ENCODE measurements at regions not wholly inside any gene's neighbourhood (a gene's known extent, or its start where the extent isn't known, plus 50 kb on each side); places are given as distances from the start of the nearest gene placed in this dataset.

DNA sequence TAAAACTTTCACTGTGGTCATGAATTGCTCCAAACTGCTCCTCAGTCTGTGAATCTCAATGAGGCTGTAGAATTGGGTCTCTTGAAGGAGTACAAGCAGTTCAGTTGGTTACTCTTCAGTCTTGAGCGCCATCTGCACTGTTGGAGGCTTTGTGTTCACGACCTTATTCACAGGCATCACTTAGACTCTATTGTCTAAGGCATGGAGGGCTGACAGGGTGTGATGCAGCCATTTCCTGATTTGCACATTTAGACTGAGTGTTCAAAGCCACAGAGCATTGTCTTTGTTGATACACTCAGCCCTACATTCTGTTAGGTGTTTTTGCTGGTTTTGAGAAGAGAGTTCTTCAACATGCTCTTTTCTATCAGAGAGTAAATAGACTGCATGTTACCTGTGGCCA, 355.9 kb upstream of the RIOK2 start:
- DNase-seq (ENCODE audit: low read depth in 4 of 4, low spot score in 3 of 4): no peak

DNA sequence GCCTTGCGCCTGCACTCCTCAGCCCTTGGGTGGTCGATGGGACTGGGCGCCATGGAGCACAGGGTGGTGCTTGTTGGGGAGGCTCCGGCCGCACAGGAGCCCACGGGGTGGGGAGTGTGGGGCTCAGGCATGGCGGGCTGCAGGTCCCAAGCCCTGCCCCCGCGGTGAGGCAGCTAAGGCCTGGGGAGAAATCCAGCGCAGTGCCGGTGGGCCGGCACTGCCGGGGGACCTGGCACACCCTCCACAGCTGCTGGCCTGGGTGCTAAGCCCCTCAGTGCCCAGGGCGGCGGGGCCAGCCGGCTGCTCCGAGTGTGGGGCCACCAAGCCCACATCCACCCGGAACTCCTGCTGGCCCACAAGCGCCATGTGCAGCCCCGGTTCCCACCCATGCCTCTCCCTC, 358.8 kb upstream of the RIOK2 start:
- no peak for DNase-seq (ENCODE audit: low read depth in 4 of 4, low spot score in 3 of 4)

DNA sequence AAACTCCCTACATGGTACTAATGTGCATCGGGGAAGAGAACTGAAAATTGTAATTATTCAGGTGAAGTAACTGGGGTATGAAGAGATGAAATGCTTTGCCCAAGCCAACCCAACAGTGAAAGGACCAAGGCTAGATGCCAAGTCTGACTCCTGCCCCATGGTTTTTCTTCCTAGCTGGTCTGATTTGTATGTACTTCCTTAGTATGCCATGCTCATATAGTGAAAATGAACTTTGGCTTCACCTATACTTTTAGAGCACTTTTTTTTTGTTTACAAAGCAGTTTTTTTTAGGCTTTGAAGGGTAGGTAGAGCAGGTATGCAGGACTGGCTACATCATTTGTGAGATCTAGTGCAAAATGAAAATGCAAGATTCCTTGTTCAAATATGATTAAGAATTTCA, 359.4 kb upstream of the RIOK2 start:
- no peak for DNase-seq (ENCODE audit: low read depth in 4 of 4, low spot score in 3 of 4)

DNA sequence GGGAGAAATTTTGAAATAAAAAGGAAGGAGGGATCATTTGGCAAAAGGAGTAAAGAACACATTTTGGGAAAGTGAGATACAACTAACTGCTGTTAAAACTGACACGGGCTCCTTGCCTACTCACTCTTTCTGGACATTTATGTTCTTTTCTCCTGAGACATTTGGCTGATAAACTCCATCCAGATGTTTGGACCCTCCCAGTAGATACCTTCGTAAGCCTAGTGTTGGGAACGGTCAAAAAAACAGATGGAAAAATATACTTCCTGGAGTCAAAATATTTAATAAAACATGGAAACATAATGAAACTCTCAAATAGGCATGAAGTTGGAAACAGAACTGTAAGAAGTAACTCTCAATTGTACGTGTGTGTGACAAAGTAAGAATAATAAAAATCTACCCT, 360.1 kb upstream of the RIOK2 start:
- no peak for DNase-seq (ENCODE audit: low read depth in 4 of 4, low spot score in 3 of 4)

DNA sequence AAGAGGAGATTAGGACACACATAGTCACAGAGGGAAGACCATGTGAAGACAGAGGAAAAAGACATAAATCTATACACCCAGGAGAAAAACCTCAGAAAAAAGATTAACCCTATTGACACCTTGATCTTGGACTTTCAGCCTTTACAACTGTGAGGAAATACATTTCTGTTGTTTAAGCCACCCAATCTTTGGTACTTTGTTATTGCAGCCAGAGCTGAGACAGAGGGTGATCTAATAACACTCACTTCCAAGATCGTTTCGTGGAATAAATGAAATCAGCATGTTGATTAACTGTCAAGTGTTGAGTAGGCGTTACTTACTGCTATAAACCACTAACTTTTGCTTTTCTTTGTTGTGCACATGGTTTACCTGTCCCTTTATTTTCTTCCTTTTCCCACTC, 361.2 kb upstream of the RIOK2 start:
- DNase-seq (ENCODE audit: low read depth in 4 of 4, low spot score in 3 of 4): no peak

DNA sequence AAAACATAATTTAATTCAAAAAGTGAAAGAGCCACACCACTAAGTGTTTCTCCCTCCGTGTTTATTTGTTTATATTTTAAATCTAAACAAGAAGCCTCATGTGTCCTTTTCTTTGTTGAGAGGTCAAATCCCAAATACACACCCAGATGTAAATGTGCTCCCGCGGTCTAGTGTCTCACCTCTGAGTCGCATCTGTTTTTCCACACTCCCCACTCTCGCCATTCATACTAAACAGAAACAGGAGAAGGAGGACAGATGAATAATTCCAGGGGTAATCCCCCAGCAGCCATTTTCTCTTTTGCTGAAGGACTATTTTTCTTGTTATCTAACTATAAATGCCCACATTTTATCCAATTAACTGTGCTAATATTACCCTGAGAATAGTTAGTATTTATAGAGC, 361.6 kb upstream of the RIOK2 start:
- no peak for DNase-seq (ENCODE audit: low read depth in 4 of 4, low spot score in 3 of 4)

DNA sequence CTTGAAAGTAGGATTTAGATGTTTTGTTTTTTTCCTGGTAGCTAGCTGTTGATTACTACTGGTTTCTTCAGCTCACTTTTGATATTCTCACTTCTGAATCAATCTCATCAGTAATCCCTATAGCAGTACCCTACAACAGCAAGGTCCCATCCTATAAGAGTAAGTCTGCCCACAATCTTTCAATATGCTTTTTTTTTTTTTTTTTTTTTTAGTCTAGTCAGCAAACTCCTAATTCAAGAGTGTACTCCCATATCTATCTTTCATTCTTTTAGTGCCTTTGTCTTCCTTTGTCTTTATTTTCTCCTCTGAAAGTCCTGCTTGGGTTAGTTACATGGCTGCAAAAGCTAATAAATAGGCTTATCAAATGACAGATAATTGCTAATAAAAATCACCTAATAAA, 362.4 kb upstream of the RIOK2 start:
- DNase-seq (ENCODE audit: low read depth in 4 of 4, low spot score in 3 of 4): no peak

DNA sequence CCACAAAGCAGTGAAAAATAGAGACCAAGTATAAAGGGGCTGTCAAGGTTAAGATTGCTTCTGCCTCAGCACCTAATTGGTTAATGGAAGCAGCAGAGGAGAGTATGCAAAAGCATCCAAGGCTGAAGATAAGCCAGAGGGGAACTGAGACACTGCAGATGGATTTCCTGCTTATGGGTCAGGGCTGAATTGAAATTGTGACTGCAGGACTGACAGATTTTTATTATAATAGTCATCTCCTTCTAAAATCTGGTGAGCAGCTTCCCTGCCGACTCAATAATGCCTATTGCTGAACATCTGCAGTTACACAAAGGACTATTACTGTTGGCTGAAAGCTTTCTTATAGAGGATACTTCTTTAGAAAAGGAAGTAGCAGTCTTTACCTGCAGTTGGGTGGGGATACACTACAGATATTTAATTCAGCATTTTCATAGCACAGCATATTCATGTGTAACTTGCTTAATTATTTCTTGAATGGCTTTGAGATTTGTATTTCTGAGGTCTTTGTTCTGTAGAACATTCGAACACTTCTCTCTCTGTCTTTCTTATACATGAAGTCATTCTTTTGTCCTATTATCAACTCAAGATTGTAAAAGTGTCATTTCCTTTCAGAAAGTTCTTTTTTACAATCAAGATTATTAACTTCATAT, 363.0 kb upstream of the RIOK2 start:
- DNase-seq (ENCODE audit: low read depth in 4 of 4, low spot score in 3 of 4): no peak

DNA sequence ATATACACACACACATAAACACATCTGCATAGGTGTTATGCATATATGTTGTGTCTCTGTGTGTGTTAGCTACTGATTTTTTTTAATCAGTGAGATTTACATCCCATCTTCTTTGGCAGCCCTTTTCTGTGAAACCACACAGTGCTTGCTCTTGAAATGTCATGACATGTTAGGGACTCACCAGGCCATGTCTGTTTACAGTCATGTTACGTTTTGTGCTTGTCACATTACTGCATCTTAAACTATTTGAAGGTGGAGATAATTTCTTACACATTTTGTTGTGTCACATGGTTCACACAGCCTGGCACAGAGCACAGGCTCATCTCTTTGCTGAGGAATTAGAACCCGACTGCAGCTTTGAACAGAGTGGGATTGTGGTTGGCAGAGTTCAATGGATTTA, 364.4 kb upstream of the RIOK2 start:
- no peak for DNase-seq (ENCODE audit: low read depth in 4 of 4, low spot score in 3 of 4)

DNA sequence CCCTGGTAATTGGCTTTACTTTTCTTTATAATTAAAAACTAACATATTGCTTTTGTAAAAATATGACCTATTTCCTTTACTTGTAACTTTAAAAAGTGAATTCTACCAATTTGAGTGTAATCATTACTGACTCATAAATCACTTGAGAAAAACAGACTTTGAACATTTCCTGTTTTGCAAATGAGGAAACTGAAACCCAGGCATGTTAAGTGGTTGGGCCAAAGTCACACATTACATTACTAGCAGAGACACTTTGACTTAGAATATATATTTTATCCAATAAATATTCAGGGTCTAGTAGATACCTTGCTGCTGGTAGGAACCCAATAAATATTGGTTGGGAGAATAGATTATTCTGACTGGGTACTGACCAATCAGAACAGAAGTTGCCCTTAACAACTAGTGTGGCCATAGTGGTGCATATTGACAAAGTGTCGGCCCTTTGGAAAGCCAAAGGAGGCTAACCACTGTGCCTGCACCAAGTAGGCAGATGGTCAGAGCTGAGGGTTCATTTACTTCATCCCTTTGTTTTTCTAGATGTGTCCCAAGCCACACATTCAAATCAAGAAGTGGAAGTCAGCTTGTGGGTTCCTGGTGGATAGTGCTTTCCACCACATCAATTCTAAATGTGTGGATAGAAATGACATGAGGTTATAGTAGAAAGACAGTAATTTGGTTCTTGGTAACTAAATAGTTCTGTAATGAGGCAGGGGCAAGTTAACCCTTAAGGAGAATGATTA, 365.1 kb upstream of the RIOK2 start:
- no peak for DNase-seq (ENCODE audit: low read depth in 4 of 4, low spot score in 3 of 4)

DNA sequence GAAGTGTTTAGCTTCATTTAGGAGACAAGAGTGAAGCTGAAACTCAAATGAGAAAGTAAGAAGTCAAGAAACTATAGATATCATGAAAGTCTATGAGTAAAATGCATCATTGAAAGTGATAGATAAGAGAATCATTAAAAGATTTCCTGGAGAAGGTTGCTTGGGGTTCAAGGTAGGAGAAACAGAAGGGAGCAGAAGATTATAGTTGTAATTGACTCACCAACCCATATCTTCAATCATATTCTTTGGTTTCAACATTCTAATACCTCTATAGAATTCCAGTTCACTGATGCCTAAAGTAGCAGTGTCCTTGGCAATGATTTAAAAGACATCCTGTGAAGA, 365.7 kb upstream of the RIOK2 start:
- no peak for DNase-seq (ENCODE audit: low read depth in 4 of 4, low spot score in 3 of 4)

DNA sequence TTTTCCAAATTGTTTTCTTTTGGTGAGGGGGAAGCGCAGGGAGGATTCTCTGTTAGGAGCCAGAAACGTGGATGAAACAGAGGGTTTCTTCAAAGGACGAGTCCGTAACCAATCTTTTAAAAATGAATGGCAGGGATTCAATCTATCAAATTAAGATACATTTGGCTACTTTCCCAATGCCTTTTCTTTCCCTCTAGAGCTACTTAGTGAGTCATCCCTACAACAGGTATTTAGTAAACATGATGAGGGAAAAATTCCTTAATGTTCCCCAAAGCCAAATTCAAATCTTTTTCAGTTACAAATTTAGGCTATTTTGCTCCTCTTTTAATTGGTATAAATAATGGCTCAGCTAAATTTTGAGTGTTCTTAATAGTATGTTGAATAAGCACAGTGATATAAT, 366.4 kb upstream of the RIOK2 start:
- no peak for DNase-seq (ENCODE audit: low read depth in 4 of 4, low spot score in 3 of 4)

DNA sequence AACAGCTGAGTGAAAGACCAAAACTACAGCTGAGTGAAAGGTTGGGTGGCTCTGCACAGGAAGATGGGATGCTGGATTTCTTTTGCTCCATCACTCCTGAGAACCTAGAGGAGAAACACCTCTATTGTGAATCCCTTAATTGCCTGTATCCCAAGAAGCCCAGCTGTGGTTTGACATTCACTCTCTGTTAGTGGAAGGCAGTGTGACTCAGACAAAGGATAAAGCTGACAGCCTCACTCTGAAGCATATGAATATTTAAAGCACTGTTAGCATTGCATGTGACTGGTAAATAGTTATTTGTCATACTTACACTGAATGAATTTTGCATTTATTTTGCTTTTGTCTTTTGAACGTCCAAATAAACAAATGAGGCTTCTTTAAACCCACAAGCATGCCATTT, 367.1 kb upstream of the RIOK2 start:
- no peak for DNase-seq (ENCODE audit: low read depth in 4 of 4, low spot score in 3 of 4)

DNA sequence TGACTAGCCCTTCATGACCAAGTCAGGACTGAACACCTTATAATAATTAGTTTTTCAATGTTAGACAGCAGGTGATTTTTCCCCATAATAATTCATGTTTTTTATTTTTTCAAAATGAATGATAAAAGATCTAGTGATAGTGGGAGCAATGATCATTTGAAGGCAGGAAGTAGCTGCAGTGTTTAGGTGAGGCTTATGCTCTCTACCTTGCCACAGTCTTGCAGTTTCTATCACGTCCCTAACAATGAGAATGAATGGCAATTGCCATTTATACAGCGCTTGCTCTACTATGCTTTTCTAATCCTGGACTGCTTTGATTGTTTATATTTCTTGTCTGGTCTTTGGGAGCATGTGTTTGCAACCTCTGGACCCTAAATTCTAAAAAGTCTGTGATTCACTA, 367.8 kb upstream of the RIOK2 start:
- no peak for DNase-seq (ENCODE audit: low read depth in 4 of 4, low spot score in 3 of 4)

DNA sequence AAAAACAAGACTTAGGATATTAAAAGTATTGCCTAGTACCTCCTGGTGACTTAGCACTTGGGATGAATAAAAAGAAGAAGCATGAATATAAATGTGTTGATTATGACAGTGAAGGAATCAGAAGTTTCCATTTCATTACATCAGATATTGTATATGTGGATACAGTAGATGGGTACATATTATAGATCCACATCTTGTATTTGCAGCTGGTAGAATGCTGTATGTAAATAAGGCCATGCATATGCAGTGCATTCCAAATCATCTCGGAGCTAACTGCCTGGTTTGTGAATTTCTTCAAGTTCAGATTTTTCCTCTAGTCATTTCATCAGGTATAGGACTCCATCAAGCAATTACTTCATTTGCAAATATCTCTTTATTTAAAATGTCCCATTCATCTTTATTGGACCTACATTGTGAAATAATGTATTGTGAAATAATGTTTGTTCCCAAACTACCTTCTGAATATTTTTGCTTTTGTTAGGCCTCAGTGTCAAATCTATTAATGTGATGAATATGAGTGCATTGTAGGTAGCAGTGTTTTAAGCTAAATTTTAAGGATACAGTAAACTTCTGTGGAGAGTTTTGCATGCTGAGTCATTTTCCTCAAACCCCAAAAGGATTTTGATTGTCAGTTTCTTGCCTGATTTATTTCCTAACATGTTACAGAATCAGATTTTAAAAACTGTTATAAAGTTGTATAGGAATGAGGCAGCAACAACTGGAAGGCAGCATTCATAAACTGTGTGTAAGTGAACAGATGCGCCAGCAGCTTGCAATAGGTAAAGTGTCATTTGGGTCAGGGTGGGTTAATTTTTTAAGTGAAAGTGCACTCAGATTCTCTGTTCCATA, 370.8 kb upstream of the RIOK2 start:
- no peak for DNase-seq (ENCODE audit: low read depth in 4 of 4, low spot score in 3 of 4)

DNA sequence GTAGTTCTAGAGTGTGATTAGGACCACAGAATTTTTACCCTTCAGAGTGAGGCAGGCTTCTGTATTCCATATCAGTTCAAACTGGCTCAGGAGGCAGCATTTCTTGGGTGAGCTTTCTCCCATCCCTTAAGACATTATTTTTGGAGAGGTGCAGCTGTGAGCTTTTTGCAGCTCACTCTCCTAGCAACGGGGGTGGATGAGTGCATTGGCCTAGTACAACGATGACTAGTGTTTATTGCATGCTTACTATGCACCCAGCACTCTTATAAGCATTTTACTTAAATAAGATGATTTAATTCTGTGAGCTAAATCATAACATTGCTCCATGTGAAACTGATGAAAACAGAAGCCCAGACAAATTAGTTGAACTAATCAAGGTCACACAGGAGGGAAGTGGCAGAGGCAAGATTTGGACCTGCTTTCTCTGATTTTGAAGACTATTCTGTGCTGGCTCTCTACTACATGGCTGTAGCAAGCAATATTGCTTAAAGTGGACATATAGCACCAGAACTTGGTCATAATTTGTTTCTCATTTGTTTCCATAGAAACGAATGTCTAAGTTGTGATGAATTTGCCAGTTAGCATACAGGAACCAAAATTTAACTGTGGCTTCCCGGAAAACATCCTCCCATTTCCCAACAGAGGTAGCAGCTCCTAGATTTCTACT, 372.1 kb upstream of the RIOK2 start:
- DNase-seq (ENCODE audit: low read depth in 4 of 4, low spot score in 3 of 4): no peak

DNA sequence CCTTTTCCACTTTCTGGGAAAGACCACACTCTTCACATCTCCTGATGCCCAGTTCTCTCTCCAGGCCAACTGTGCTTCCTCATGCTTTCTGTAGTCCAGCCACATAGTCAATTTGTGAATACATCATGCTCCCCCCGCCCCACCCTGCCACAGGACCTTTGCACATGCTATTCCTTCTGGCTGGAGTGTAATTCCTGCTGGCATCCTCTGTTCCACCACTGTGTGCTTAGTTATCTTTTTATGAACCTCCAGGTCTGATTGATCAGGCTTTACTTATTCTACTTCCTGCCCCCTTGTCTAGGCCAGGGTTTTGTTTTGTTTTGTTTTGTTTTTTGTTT, 372.6 kb upstream of the RIOK2 start:
- no peak for DNase-seq (ENCODE audit: low read depth in 4 of 4, low spot score in 3 of 4)

DNA sequence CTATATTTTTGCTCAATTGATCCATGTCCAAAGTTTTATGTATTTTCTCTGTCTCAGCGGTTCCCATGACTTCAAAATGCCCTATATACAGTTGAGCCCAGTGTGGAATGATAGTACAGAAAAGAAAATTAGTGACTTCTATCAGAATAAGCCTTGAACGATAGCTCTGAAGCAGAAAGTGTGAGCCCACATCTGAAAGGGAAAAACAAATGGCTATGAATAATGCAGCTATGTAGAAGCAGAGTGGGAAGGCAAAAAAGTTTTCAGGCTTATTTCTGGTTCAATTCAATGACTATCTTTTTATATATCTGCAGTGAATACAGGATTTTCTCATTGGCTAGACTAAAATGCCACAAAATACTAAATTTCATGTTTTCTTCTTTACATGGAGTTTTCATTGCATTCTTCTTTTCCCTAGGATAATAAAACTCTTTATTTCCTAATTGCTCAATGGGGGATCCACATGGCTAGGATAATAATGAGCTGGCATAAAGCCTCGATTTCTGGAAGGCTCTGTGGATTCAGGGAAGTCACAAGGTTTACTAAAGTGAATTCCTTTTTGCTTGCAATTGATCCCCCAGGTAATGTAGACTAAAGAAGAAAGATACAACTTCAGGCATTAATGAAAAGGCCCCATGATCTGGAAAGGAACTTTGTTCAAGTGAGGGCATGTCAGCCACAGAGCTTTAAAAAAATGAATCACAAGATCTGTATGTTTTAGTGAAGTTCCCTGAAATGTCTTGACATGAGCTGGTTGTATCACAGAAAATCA, 377.0 kb upstream of the RIOK2 start:
- no peak for DNase-seq (ENCODE audit: low read depth in 4 of 4, low spot score in 3 of 4)

DNA sequence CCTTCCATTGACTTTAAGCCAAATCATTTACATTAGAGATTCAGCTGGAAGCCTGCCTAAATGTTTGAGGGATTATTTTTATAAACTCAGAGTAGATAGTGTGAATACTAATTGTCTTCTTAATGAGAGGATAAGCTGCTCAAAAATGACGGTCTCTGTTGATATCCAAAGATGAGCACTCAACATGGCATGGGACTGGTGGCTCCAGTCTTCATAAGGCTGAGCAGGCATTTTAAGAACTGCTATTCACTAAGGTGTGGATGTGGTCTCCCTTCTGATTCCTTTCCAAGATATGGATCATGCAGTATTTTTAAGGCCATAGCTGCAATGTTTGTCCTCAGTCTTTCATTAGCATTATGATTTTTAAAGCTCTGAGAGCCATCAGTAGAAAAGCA, 377.5 kb upstream of the RIOK2 start:
- DNase-seq (ENCODE audit: low read depth in 4 of 4, low spot score in 3 of 4): no peak

DNA sequence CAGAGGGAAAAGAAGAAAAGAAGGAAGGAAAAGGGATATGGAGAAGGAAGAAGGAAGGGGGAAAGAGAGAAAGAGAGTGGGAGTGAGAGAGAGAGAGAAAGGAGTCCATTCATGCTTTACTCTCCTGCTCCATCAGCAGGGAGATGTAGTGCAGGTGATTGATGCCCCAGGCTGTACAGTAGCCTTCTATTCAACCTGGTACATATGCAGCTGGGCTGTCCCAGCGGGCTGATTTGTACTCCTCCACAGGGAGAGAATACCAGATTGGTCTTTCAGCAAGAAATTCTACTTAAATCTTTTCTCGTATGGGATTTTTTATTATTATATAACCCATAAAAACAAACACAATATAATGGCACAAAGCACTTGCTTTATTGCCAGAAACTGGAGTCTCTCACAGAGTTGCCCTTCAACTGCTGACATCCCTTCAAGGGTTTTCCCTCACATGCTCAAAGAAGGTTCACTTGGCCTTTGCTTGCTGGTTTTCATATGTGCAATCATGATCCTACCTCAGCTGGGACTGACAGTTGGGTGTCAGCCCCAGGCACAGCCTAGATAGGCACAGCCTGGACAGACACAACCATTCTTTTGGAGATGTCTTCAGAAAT, 380.1 kb upstream of the RIOK2 start:
- no peak for DNase-seq (ENCODE audit: low read depth in 4 of 4, low spot score in 3 of 4)

Data from left renal pelvis (tissue), 4 donors.